Loucy (cell line): ENCODE measurements at regions not wholly inside any gene's neighbourhood (a gene's known extent, or its start where the extent isn't known, plus 50 kb on each side); places are given as distances from the start of the nearest gene placed in this dataset.

Experiments
- H2AFZ ChIP-seq: fragments of 200-600 bp; sonication (generic); 2 replicates; pipeline ENCODE4 v1.6.0; 2016; ENCODE audit warnings: antibody characterized with exemption, mild to moderate bottlenecking, low read length, moderate library complexity
- H3F3A ChIP-seq: fragments of 200-600 bp; 2 replicates; pipeline ENCODE4 v1.6.0; 2016; ENCODE audit warnings: antibody characterized with exemption, low read depth, mild to moderate bottlenecking
- H3K27me3 ChIP-seq: fragments of 200-600 bp; sonication (generic); 2 replicates; pipeline ENCODE4 v1.6.1; 2014; ENCODE audit warnings: low read length, mild to moderate bottlenecking; ENCODE audit not compliant: insufficient read depth, poor library complexity, severe bottlenecking
- H3K36me3 ChIP-seq: fragments of 200-600 bp; sonication (generic); 2 replicates; pipeline ENCODE4 v1.6.1; 2016; ENCODE audit warnings: low read length; ENCODE audit not compliant: insufficient read depth
- H3K4me1 ChIP-seq: fragments of 200-600 bp; sonication (generic); 2 replicates; pipeline ENCODE4 v1.5.1; 2014; ENCODE audit warnings: low read length, mild to moderate bottlenecking; ENCODE audit not compliant: insufficient read depth, poor library complexity, severe bottlenecking
- H3K4me2 ChIP-seq: fragments of 200-600 bp; sonication (generic); 2 replicates; pipeline ENCODE4 v1.6.0; 2014; ENCODE audit warnings: antibody characterized with exemption, low read length, low read depth, mild to moderate bottlenecking; ENCODE audit not compliant: poor library complexity, severe bottlenecking
- H3K4me3 ChIP-seq: fragments of 200-600 bp; sonication (generic); 2 replicates; pipeline ENCODE4 v1.5.1; 2014; ENCODE audit warnings: low read length, mild to moderate bottlenecking, mixed read lengths; ENCODE audit not compliant: poor library complexity, severe bottlenecking
- H3K79me2 ChIP-seq: fragments of 200-600 bp; sonication (generic); 2 replicates; pipeline ENCODE4 v1.6.1; 2014; ENCODE audit warnings: low read length; ENCODE audit not compliant: insufficient read depth
- H3K9ac ChIP-seq: fragments of 200-600 bp; sonication (generic); 2 replicates; pipeline ENCODE4 v1.6.0; 2014; ENCODE audit warnings: mild to moderate bottlenecking, low read depth, low read length, moderate library complexity; ENCODE audit not compliant: poor library complexity, severe bottlenecking
- H3K9me2 ChIP-seq: fragments of 200-600 bp; sonication (generic); replicated peaks from 2 replicates; pipeline ENCODE4 v1.6.1; 2016; ENCODE audit warnings: low read depth, low read length, mixed read lengths
- H3K9me3 ChIP-seq: fragments of 200-600 bp; sonication (generic); 2 replicates; pipeline ENCODE4 v1.6.1; 2014; ENCODE audit warnings: mild to moderate bottlenecking, antibody characterized with exemption, low read length, low read depth; ENCODE audit not compliant: insufficient read depth
- H4K20me1 ChIP-seq: fragments of 200-600 bp; sonication (generic); 2 replicates; pipeline ENCODE4 v1.6.0; 2014; ENCODE audit warnings: antibody characterized with exemption, low read length, mild to moderate bottlenecking; ENCODE audit not compliant: insufficient read depth, poor library complexity, severe bottlenecking
- EZH2phosphoT487 ChIP-seq: fragments of 200-600 bp; IDR thresholded peaks from 2 replicates; pipeline ENCODE4 v1.6.1; 2018; ENCODE audit warnings: antibody characterized with exemption, mild to moderate bottlenecking, moderate library complexity, borderline replicate concordance
- TF ChIP-seq, protein P1 (sequence below): fragments of 200-600 bp; sonication (generic); conservative IDR thresholded peaks from 2 replicates; pipeline ENCODE4 v1.5.1; 2014; ENCODE audit warnings: mild to moderate bottlenecking, antibody characterized with exemption, low read length

DNA sequence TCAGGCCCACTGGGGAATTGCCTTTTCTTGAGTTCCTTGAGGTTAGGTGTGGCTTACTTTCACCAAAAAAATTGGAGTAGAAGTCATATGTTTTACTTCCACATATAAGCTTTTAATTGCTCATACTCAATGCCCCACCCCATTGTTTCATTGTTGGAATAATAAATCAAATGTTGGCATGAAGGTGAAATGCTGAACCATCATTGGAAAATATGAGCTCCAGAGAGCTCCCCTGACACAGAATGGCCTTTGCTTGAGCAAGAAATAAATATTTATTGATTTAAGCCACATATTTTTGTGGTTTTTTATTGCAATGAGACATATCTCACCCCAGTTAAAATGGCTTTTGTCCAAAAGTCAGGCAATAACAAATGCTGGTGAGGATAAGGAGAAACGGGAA, 167.3 kb upstream of the SRD5A2 start:
- no peaks in the 10 kb centered on the region for H3K79me2 ChIP-seq
- no peak overlapping the region for H3K9ac ChIP-seq
- no peaks in the 10 kb centered on the region; the same call in 1 of the 2 replicates for H3K9me3 ChIP-seq
- H3F3A ChIP-seq, result no peaks in the 10 kb centered on the region
- no peak overlapping the region for H2AFZ ChIP-seq
- no peaks in the 10 kb centered on the region for H3K36me3 ChIP-seq
- TF ChIP-seq, protein P1, sequence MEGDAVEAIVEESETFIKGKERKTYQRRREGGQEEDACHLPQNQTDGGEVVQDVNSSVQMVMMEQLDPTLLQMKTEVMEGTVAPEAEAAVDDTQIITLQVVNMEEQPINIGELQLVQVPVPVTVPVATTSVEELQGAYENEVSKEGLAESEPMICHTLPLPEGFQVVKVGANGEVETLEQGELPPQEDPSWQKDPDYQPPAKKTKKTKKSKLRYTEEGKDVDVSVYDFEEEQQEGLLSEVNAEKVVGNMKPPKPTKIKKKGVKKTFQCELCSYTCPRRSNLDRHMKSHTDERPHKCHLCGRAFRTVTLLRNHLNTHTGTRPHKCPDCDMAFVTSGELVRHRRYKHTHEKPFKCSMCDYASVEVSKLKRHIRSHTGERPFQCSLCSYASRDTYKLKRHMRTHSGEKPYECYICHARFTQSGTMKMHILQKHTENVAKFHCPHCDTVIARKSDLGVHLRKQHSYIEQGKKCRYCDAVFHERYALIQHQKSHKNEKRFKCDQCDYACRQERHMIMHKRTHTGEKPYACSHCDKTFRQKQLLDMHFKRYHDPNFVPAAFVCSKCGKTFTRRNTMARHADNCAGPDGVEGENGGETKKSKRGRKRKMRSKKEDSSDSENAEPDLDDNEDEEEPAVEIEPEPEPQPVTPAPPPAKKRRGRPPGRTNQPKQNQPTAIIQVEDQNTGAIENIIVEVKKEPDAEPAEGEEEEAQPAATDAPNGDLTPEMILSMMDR, result no peak
- no peak for TF ChIP-seq EZH2phosphoT487
- no peaks in the 10 kb centered on the region for H3K27me3 ChIP-seq
- no peaks in the 10 kb centered on the region for H3K4me1 ChIP-seq
- H3K4me2 ChIP-seq, result no peak overlapping the region
- no peak overlapping the region for H3K4me3 ChIP-seq
- H3K9me2 ChIP-seq, result no peaks in the 10 kb centered on the region
- no peaks in the 10 kb centered on the region for H4K20me1 ChIP-seq

DNA sequence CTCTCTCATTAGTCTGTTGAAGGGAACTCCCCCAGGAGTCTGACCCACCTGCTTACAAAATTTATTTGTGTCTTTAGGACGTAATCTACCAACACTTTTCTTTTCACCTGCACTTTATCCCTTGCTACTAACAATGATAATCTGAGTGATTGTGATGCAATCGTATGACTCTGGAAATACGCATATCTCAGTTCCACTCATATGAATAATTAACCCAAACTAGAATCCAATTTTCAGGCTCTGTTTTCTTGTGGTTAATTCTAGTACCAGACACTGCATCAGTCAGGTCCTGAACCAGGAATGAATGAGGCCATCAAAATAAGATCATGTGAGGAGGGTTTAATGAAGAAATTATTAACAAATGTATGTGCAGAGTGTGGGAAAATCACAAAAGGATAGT, 158.4 kb upstream of the SRD5A2 start:
- Histone ChIP-seq H4K20me1 (no peaks in the 10 kb centered on the region), H3F3A (no peaks in the 10 kb centered on the region), H3K9me2 (no peaks in the 10 kb centered on the region), H3K4me1 (no peaks in the 10 kb centered on the region), H3K4me2 (no peak overlapping the region), H3K4me3 (no peak overlapping the region), H2AFZ (no peak overlapping the region), H3K36me3 (no peaks in the 10 kb centered on the region), H3K9ac (no peak overlapping the region), H3K79me2 (no peaks in the 10 kb centered on the region), H3K27me3 (no peaks in the 10 kb centered on the region), H3K9me3 (no peaks in the 10 kb centered on the region)
- TF ChIP-seq, protein P1, result no peak
- no peak for TF ChIP-seq EZH2phosphoT487

DNA sequence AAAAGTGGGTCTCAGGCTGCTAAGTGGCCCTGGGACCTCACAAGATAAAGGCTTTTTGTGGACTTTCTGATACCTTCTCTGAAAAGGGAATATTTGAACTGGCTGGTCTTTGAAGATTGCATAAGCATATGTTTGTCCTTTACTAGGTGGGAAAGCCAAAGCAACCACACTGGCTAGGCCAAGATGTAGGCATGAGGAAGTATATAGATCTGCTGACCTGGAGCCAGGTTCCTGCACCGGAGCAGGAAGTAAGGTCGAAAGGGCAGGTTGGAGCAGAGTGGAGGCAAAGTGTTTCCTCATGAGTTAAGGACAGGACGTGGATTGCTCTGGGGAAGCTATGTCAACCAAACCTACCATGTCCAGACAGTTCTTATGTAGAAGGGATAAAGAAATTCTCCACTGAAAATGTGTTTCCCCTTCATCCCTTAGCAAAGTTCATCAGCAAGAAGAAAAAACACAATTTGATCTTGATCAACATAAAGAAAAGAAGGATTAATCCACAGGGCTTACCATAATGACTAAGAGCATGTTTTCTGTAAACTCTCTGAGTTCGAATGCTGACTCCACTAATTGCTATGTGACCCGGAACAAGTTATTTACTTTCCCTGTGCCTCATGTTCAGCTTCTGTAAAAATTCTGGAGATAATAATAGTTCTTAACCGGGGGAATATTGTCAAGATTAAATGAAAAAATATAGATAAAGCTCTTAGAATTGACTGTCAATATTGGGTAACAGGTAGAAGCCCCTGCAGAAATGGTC, 156.1 kb upstream of the SRD5A2 start:
- Histone ChIP-seq H3F3A (no peaks in the 10 kb centered on the region), H3K79me2 (no peaks in the 10 kb centered on the region), H3K36me3 (no peaks in the 10 kb centered on the region)

More for the DNA sequence above, 156.1 kb upstream of the SRD5A2 start:
- Histone ChIP-seq H4K20me1 (no peaks in the 10 kb centered on the region), H3K9ac (no peak overlapping the region), H3K9me3 (no peaks in the 10 kb centered on the region), H3K4me2 (no peak overlapping the region), H3K4me1 (no peaks in the 10 kb centered on the region), H3K4me3 (no peak overlapping the region), H3K9me2 (no peaks in the 10 kb centered on the region), H2AFZ (no peak overlapping the region), H3K27me3 (no peaks in the 10 kb centered on the region)
- TF ChIP-seq EZH2phosphoT487, result no peak
- TF ChIP-seq, protein P1, result no peak
